DMS 273 (cell line): ENCODE measurements at regions not wholly inside any gene's neighbourhood (a gene's known extent, or its start where the extent isn't known, plus 50 kb on each side); places are given as distances from the start of the nearest gene placed in this dataset.
"Not testable (repeated sequence)": the region's sequence is repeated elsewhere in the genome, so short reads cannot be mapped to it uniquely, and the experiment has no call there.

Experiments
- DNase-seq: peaks from one replicate; lab custom pipeline; 2025; ENCODE audit not compliant: unreplicated experiment; lab: John Stamatoyannopoulos, UW

- no peak for DNase-seq
Observed at GRCh38 chr3:154835639-154836038, 244.5 kb upstream of the MME start.

DNA sequence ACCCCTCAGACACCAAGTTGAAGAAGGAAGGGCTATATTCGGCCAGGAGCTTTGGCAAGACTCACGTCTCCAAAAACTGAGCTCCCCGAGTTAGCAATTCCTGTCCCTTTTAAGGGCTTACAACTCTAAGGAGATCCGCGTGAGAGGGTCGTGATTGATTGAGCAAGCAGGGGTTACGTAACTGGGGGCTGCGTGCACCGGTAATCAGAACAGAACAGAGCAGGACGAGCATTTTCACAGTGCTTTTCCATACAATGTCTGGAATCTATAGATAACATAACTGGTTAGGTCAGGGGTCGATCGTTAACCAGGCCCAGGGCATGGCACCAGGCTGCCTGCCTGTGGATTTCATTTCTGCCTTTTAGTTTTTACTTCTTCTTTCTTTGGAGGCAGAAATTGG, 245.3 kb upstream of the MME start:
- DNase-seq, result not testable (repeated sequence)

DNA sequence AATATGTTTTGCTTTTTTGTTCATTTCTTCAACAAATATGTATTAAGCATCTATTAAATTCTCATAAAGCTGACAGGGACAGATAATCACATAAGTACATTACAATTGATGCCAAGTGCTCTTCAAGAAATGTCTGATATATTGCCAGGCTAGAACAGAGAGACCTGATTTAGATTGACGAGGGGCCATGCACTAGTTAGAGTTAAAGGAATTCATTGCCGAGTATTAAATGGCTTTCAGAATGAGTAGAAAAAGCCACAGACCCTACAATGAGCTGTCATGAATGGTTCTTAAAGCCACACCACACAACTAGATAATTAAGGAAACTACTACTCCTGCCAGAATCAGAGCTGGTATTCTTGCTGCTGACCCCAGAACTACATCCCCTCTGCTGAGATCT, 250.2 kb upstream of the MME start:
- no peak for DNase-seq

DNA sequence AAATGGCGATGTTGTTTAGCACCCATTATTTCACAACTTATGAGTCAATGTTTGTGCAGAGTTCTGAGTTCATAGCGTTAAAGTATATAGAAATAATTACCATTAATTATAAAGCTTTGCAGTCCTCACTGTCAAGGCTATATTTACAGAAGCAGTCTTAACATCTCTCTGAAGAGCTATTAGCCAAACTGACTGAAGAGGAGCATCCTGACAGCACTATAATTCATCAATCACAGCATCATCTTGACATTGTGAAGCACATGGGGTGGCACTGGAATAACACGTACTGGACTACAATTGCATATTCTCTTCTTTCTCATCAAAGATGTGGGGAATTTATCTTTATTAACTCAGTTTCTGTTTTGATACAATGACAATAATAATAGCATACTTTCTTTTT, 260.6 kb upstream of the MME start:
- DNase-seq, result no peak

DNA sequence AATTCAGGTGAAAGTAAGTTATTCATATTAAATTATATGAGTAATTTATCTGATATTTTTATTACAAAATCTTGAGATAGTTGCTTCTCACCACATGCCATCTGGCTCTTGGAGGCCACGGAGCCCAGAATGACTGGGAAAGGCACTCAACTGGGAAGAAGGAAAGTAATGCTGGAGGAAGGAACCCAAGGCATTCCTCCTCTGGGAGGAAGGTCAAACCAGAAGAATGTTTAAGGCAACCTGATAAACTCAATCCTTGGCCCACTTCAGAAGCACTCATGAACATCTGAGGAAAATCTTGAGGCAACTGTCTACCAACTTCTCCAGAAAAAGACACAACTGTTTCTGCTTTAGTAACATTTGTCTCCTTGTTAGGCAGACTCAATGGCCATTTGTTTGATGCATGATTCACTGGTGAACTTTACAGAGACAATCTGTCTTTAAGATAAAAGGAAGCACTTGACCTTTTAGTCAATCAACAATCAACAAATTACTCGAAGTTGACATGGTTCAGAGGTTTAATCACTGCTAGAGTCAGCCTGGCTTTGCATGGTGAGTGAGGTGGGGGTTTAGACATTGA, 261.4 kb upstream of the MME start:
- no peak for DNase-seq

- not testable (repeated sequence) for DNase-seq
Observed at GRCh38 chr3:154810017-154810416, 270.1 kb upstream of the MME start.

DNA sequence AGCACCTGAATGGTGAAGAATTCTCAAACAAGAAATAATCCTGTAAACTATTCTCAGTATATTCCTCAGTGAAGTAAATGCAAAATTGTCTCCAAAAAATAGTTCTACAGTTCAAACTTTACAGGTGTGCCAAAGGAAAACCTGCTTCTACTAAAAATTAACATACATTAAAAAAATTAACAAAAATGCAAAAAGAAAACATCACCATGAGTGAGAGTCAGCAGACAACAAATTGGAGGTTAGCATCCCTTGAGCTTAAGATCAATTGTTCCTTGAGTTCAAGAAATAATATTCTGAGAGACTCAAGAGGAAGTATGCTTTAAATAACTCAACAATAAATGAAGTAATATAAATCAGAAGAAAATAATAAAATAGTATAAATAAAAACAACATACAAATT, 278.4 kb upstream of the MME start:
- DNase-seq, result no peak

DNA sequence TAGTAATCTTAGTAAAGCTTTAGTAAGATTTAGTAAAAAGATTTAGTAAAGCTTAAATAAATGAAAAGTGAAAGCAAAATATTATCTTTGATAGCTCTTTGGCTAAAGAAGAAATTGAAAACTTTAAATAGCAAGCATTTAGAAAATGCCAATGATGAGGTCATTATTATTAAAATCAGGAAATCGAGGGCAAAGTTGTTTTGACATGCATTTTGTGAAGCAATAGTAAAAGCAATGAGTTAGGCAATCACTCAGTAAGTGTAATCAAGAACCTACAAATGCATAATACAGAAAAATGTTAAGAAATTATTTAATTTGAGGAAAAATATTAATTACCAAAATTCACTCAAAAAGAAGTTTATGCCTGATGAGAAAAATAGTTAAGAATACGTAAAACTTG, 280.3 kb upstream of the MME start:
- DNase-seq, result no peak

DNA sequence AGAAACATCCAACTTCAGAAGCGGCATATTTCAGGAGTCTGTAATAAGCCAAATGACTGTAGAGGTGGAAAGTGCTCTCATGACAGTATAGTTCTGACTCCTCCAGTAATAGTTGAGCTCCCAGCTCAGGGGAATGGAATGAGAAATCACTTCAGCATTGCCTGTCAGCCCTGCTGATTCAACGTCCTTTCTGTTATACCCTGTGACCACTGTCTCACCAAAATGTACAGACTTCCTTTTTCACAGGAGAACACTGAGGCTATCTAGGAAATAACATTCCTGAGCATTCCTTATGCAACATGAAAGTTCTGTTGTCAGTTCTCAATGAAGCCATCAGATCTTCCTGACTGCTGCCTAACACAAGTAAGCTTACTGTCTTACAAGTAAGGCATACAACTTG, 284.5 kb upstream of the MME start:
- no peak for DNase-seq

- DNase-seq, result no peak
Observed at GRCh38 chr3:154794814-154795445, 285.2 kb upstream of the MME start.

- no peak for DNase-seq
Observed at GRCh38 chr3:154794391-154794790, 285.7 kb upstream of the MME start.

DNA sequence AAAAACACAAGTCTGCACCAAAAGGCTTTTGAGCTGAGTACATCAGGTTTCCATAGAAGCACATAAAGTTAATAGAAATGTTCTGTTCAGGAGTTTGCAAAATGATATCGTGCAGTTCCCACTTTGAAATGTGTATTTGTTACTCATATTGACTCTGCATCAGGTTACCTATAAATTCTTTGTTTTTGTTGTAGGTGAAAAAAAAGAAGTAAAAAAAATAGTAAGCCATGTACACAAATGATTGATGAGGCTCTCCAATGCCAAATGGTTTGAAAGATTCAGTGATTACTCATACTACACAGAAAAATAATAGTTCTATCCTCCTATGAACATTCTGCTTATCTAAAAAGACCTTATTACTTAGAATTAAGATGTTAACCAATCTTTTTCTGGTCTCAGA, 287.3 kb upstream of the MME start:
- no peak for DNase-seq

DNA sequence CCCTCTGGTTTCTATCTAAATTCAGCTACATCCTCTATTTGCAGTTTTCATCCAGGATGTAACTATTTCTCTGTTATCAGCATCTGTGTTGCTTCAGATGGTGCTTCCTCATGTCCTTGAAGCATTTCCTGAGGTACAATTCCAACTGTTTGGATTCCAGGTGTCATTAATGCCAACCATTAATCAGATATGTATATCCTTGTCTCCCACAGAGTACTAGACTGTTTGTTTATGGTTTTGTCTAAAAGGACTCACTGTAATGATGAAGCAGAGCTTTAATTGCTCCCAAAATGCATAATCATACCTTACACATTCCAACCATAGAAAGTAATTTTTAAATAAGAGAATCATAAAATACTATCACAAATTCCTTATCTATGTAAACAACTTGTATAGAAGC, 288.5 kb upstream of the MME start:
- no peak for DNase-seq

DNA sequence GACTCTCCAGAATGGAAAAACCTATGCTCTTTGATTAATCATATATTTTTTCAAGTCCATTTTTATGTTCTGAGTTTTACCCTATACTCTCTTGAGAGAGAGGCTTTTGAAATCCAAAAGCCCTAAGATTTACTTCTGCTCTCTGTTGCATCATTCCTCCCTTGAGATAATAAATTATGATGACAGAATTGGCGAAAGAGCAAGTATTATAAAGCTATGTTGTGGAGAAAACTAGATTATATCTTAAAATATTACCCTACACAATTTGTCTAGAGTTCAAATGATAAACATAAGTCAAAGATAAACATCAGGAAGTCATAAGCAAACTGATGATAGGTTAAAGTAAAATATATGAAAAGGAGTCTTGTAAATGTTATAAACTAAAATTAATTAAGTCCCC, 293.4 kb upstream of the MME start:
- no peak for DNase-seq

DNA sequence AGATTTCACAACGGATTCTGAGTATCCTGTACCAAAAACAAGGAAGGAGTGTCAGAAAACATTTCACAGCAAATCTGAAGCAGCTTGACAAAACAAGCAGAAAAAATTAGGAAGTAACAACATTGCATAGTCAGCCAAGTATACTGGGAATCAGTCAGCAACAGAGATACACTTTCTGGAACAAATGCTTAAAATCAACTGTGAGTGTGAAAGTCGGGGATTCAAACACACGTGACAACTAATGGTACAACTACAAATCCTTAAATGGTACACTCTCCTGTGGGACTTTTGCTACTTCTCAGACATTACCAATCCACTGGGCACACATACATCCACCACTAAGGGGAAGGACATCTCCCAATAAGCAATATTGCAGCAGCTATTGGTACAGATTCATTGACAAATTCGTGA, 296.6 kb upstream of the MME start:
- no peak for DNase-seq

DNA sequence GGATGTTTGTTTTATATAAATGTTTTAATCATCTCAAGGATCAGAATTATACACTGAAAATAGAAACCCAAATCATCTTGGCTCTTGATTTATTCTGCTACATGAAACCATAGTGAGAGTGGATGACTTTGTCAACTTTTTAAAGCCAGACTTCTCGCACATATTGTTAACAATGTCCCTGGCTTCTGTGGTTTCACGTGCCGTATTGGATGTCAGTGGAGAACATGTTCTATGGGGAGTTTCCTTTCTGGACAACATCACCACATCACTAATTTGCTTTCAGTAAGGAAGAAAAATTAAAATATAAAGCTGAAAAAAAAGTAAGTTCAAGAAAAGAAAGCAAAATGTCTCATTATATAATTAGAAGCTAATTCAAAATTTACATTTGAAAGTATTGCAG, 297.1 kb upstream of the MME start:
- DNase-seq, result no peak

GRCh38 chr3:154782151-154782550, 298.0 kb upstream of the MME start:
- DNase-seq, result no peak

GRCh38 chr3:154781595-154781994, 298.5 kb upstream of the MME start:
- no peak for DNase-seq

DNA sequence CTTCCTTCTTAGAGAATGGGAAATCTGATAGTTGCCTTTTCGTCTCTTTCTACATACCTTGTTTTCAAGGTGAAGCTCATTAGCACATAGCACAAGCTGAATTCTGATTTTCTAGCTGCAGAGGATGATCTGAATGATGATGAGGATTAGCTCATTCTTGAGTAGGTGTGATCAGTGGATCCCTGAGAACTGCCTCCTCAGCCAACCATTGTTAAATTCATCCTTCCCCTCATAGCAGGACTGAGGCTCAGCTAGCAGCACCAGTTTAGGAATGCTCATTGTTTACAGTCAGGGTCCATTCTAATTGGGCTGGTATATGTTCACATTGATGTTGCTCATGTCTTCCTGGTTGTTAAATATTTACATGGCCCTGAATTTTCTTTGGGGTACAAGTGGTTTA, 299.9 kb upstream of the MME start:
- DNase-seq, result no peak

DNA sequence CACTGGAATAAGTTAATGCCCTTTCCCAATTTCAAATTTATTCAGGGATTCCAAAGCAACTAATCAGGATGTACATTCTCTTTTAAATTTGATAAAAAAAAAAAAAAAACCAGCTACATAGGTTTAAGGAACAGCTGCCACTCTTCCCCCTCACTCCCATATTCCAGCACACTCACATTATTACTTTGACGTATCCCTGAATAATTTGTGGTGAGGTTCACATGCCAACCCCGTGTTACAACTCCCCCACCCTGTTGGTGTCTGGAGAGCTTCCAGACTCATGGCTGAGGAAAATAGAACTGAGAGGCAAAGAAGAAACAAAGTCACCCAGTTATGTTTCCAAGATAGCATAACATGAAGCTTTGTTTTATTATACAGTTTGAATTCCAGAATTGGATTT, 300.5 kb upstream of the MME start:
- no peak for DNase-seq

DNA sequence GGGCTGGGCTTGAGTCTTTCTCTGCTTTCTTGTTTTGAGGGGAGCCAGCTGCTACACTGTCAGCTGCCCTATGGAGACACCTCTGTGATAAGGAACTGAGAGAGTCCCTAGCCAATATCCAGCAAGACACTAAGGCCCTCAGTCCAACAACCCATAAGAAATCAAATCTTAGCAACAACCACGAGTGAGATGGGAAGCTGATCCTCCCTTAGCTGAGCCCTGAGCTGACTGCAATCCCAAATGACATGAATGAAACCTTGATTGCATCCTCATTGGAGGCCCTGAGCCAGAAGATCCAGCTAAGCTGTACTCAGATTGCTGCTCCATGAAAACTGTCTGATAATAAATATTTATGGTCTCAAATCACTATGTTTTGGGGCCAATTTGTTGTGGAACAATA, 302.1 kb upstream of the MME start:
- no peak for DNase-seq

DNA sequence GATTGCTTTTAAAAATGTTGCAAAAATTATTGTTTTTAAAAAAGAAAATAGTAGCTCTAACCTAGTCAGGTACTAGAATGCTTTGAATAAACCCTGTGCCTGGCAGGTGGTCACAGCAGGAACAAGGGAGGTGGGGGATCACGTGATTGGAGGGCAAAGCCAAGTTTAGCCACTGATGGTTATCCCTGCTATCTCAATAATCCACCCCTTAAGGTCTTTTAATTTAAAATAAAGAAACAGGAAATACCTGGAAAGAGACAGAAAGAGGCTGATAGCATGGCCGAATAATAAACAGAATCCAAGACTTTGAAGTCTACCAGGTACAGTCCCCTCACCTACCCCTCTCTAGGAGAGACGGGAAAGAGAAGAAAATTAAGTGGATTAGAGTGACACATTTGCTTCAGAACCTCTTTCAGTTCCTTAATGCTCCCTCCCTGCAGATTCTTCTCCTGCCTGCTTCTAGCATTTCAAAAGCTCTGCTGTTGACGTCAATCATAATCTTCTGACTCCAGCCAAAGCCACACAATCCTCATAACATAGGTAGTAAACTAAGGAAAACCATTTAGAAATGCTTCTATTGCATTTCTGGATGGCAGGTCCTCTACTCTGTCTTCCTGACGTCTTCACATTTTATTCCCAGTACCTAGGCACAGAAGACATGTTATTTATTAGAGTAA, 303.4 kb upstream of the MME start:
- no peak for DNase-seq
